ENCODE measurements at regions not wholly inside any gene's neighbourhood (a gene's known extent, or its start where the extent isn't known, plus 50 kb on each side); places are given as distances from the start of the nearest gene placed in this dataset.
"Not testable (repeated sequence)": the region's sequence is repeated elsewhere in the genome, so short reads cannot be mapped to it uniquely, and the experiment has no call there.

- DNase-seq (ENCODE audit: low spot score): no peak
- H4K20me1 ChIP-seq (ENCODE audit: insufficient read depth, low read length): no peaks in the 10 kb centered on the region
- no peaks in the 10 kb centered on the region for H3K4me1 ChIP-seq (ENCODE audit: insufficient read depth, low read length, poor library complexity, severe bottlenecking)
- H3K9me2 ChIP-seq (ENCODE audit: insufficient read depth, low read length): no peaks in the 10 kb centered on the region
- no peaks in the 10 kb centered on the region for H3K79me2 ChIP-seq (ENCODE audit: insufficient read depth, low read depth, low read length)
- no peak overlapping the region for H3K27ac ChIP-seq (ENCODE audit: low read depth, low read length, poor library complexity, severe bottlenecking)
- POLR2A ChIA-PET: no interaction called here
- CTCF ChIA-PET (ENCODE audit: unreplicated experiment): no interaction called here
- TF ChIP-seq CTCF (conservative IDR thresholded peaks at IDR 0.05; ENCODE audit: low read length): no peak
- no peak for TF ChIP-seq EZH2phosphoT487 (IDR thresholded peaks at IDR 0.05; ENCODE audit: borderline replicate concordance, low read depth, low read length)
- BruUV-seq (replicated peaks): no TSS peak
- intact Hi-C loops (cut with micrococcal nuclease; ENCODE audit: unreplicated experiment): no loop called here
- no peaks in the 10 kb centered on the region for H3K36me3 ChIP-seq (ENCODE audit: insufficient read depth, low read length)
- no peak overlapping the region for H3K4me2 ChIP-seq (ENCODE audit: low read length)
- no peak overlapping the region for H2AFZ ChIP-seq (ENCODE audit: low read length)
- no peaks in the 10 kb centered on the region for H3K9me3 ChIP-seq (ENCODE audit: low read length)
- no peak overlapping the region for H3K4me3 ChIP-seq (ENCODE audit: low read depth, low read length, poor library complexity, severe bottlenecking)
These were observed 188.5 kb downstream of the LRRC70 start for GRCh38 chr5:62767077-62767476.

- no peaks in the 10 kb centered on the region for H4K20me1 ChIP-seq (ENCODE audit: insufficient read depth, low read length)
- intact Hi-C loops (cut with micrococcal nuclease; ENCODE audit: unreplicated experiment): no loop called here
- ChIA-PET POLR2A (no interaction called here), CTCF (ENCODE audit: unreplicated experiment) (no interaction called here)
- BruUV-seq (replicated peaks): no TSS peak
- no peaks in the 10 kb centered on the region for H3K79me2 ChIP-seq (ENCODE audit: insufficient read depth, low read depth, low read length)
- no peak overlapping the region for H3K4me2 ChIP-seq (ENCODE audit: low read length)
- no peaks in the 10 kb centered on the region for H3K4me1 ChIP-seq (ENCODE audit: insufficient read depth, low read length, poor library complexity, severe bottlenecking)
- no peaks in the 10 kb centered on the region for H3K9me3 ChIP-seq (ENCODE audit: low read length)
- no peak for DNase-seq (ENCODE audit: low spot score)
- H3K4me3 ChIP-seq (ENCODE audit: low read depth, low read length, poor library complexity, severe bottlenecking): no peak overlapping the region
- H2AFZ ChIP-seq (ENCODE audit: low read length): no peak overlapping the region
- H3K9me2 ChIP-seq (ENCODE audit: insufficient read depth, low read length): no peaks in the 10 kb centered on the region
- H3K36me3 ChIP-seq (ENCODE audit: insufficient read depth, low read length): no peaks in the 10 kb centered on the region
- TF ChIP-seq EZH2phosphoT487 (IDR thresholded peaks at IDR 0.05; ENCODE audit: borderline replicate concordance, low read depth, low read length) (no peak), CTCF (conservative IDR thresholded peaks at IDR 0.05; ENCODE audit: low read length) (no peak)
- H3K27ac ChIP-seq (ENCODE audit: low read depth, low read length, poor library complexity, severe bottlenecking): no peak overlapping the region
These were observed 183.9 kb downstream of the LRRC70 start for GRCh38 chr5:62762503-62762902.

- H3K9me2 ChIP-seq (ENCODE audit: insufficient read depth, low read length); H3K36me3 ChIP-seq (ENCODE audit: insufficient read depth, low read length); intact Hi-C loops (cut with micrococcal nuclease; ENCODE audit: unreplicated experiment); H4K20me1 ChIP-seq (ENCODE audit: insufficient read depth, low read length); H2AFZ ChIP-seq (ENCODE audit: low read length); BruUV-seq (replicated peaks); H3K4me1 ChIP-seq (ENCODE audit: insufficient read depth, low read length, poor library complexity, severe bottlenecking); DNase-seq (ENCODE audit: low spot score); H3K27ac ChIP-seq (ENCODE audit: low read depth, low read length, poor library complexity, severe bottlenecking); H3K4me3 ChIP-seq (ENCODE audit: low read depth, low read length, poor library complexity, severe bottlenecking); H3K79me2 ChIP-seq (ENCODE audit: insufficient read depth, low read depth, low read length); H3K4me2 ChIP-seq (ENCODE audit: low read length); H3K9me3 ChIP-seq (ENCODE audit: low read length); POLR2A ChIA-PET; CTCF ChIA-PET (ENCODE audit: unreplicated experiment): not testable (repeated sequence)
These were observed 179.1 kb downstream of the LRRC70 start for GRCh38 chr5:62757686-62758085.
